Keratinocyte (primary cell): ENCODE measurements at regions not wholly inside any gene's neighbourhood (a gene's known extent, or its start where the extent isn't known, plus 50 kb on each side); places are given as distances from the start of the nearest gene placed in this dataset.

Experiments
- DNase-seq: peaks from one replicate; pipeline ENCODE4 v3.0.0-alpha.2; 2011; ENCODE audit warnings: low read depth, missing footprints, low spot score
- FAIRE-seq: peaks from 2 replicates; lab custom pipeline; 2011; peaks lifted over from hg19 to GRCh38; lab: Jason Lieb, UNC
- H2AFZ ChIP-seq: 2 replicates; pipeline ENCODE4 v1.6.0; 2012; ENCODE audit warnings: low read length, control low read depth, inconsistent platforms; ENCODE audit not compliant: control insufficient read depth
- H3K27ac ChIP-seq: 2 replicates; pipeline ENCODE4 v1.5.1; 2011; ENCODE audit warnings: low read length; ENCODE audit not compliant: control insufficient read depth, insufficient read depth
- H3K27me3 ChIP-seq: 3 replicates; pipeline ENCODE4 v1.6.0; 2011; ENCODE audit warnings: low read length; ENCODE audit not compliant: control insufficient read depth, insufficient read depth; ENCODE audit errors: extremely low read depth
- H3K36me3 ChIP-seq, 2 experiments: 2 replicates in 1 of 2; 3 replicates in 1 of 2; pipeline ENCODE4 v1.5.1; 2011; ENCODE audit warnings: low read length in 2 of 2, mild to moderate bottlenecking in 1 of 2; ENCODE audit not compliant: control insufficient read depth in 2 of 2, insufficient read depth in 2 of 2; ENCODE audit errors: extremely low read depth in 1 of 2
- H3K4me1 ChIP-seq: 3 replicates; pipeline ENCODE4 v1.5.1; 2011; ENCODE audit warnings: low read length; ENCODE audit not compliant: control insufficient read depth, insufficient read depth; ENCODE audit errors: extremely low read depth
- H3K4me2 ChIP-seq: 3 replicates; pipeline ENCODE4 v1.6.0; 2011; ENCODE audit warnings: low read depth, low read length; ENCODE audit not compliant: control insufficient read depth, insufficient read depth; ENCODE audit errors: extremely low read depth
- H3K4me3 ChIP-seq, 3 experiments: fragments of 200-600 bp in 1 of 3; sonication (generic) in 1 of 3; 2 replicates in 2 of 3; 3 replicates in 1 of 3; pipeline ENCODE4 v1.5.1; 2011 to 2016; ENCODE audit warnings: low read length in 3 of 3, mild to moderate bottlenecking in 3 of 3, control low read depth in 2 of 3, inconsistent platforms in 1 of 3, low read depth in 1 of 3, mixed read lengths in 1 of 3, mixed run types in 1 of 3, moderate library complexity in 1 of 3; ENCODE audit not compliant: control insufficient read depth in 2 of 3, insufficient read depth in 2 of 3; ENCODE audit errors: extremely low read depth in 1 of 3
- H3K79me2 ChIP-seq: 2 replicates; pipeline ENCODE4 v1.6.0; 2012; ENCODE audit warnings: low read length; ENCODE audit not compliant: control insufficient read depth, insufficient read depth
- H3K9ac ChIP-seq: 3 replicates; pipeline ENCODE4 v1.6.0; 2011; ENCODE audit warnings: low read length; ENCODE audit not compliant: control insufficient read depth, insufficient read depth; ENCODE audit errors: extremely low read depth
- H3K9me1 ChIP-seq: 3 replicates; pipeline ENCODE4 v1.6.0; 2011; ENCODE audit warnings: low read length; ENCODE audit not compliant: control insufficient read depth, insufficient read depth; ENCODE audit errors: extremely low read depth
- H3K9me3 ChIP-seq: 2 replicates; pipeline ENCODE4 v1.5.1; 2012; ENCODE audit warnings: low read depth, low read length; ENCODE audit not compliant: control insufficient read depth
- H4K20me1 ChIP-seq: 3 replicates; pipeline ENCODE4 v1.6.0; 2011; ENCODE audit warnings: low read length; ENCODE audit not compliant: control insufficient read depth, insufficient read depth; ENCODE audit errors: extremely low read depth
- EZH2 ChIP-seq: IDR thresholded peaks from one replicate; pipeline ENCODE4 v1.6.1; 2012; ENCODE audit warnings: inconsistent platforms, mild to moderate bottlenecking, low read length, moderate library complexity
- dilution Hi-C: fragments of 300-500 bp; cut with MboI; formaldehyde crosslinking; loops from one replicate; pipeline ENCODE4 v1.7.0; 2020; ENCODE audit warnings: low sequenced_read_pairs; ENCODE audit not compliant: extremely low pct_ligation_motif_present
- TF ChIP-seq, protein P1 (sequence below), 3 experiments: IDR thresholded peaks in 1 of 3; conservative IDR thresholded peaks in 1 of 3; optimal IDR thresholded peaks in 1 of 3; 2 replicates in 2 of 3; 3 replicates in 1 of 3; pipeline versions ENCODE3 to v1.5.1; 2011; ENCODE audit warnings: low read length in 3 of 3, mild to moderate bottlenecking in 3 of 3, moderate library complexity in 2 of 3, control low read depth in 1 of 3, inconsistent platforms in 1 of 3; ENCODE audit not compliant: insufficient read depth in 2 of 3; ENCODE audit errors: extremely low read depth in 1 of 3

DNA sequence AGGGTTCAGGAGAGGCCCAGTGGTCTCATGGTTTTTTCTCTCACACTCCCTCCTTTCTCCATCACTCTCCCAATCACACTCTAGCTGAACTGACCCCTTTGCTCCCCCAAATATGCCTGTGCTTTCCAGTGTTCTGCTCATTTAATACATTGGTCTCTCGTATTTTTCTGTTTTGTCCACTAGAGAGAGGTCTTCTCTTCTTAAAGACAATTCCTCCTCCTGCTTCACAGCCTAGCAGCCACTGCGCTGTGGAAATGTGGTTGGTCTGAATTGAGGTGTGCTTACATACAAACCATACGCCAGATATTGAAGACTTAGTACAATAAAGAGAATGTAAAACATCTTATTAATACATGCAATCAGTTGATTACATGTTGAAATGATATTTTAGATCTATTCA, 60.6 kb upstream of the XCR1 start:
- Histone ChIP-seq H3K9ac (no peak overlapping the region), H2AFZ (no peak overlapping the region), H3K27me3 (no peaks in the 10 kb centered on the region), H4K20me1 (no peaks in the 10 kb centered on the region), H3K36me3 (no peaks in the 10 kb centered on the region), H3K9me1 (no peaks in the 10 kb centered on the region), H3K79me2 (no peaks in the 10 kb centered on the region), H3K27ac (no peak overlapping the region), H3K4me1 (peaks cover 26% of the 10 kb centered on the region), H3K4me2 (no peak overlapping the region), H3K4me3 (no peak overlapping the region), H3K9me3 (no peaks in the 10 kb centered on the region)
- dilution Hi-C loops, result no loop called here
- FAIRE-seq (no peak), DNase-seq (no peak)
- no peak for TF ChIP-seq EZH2
- TF ChIP-seq, protein P1, sequence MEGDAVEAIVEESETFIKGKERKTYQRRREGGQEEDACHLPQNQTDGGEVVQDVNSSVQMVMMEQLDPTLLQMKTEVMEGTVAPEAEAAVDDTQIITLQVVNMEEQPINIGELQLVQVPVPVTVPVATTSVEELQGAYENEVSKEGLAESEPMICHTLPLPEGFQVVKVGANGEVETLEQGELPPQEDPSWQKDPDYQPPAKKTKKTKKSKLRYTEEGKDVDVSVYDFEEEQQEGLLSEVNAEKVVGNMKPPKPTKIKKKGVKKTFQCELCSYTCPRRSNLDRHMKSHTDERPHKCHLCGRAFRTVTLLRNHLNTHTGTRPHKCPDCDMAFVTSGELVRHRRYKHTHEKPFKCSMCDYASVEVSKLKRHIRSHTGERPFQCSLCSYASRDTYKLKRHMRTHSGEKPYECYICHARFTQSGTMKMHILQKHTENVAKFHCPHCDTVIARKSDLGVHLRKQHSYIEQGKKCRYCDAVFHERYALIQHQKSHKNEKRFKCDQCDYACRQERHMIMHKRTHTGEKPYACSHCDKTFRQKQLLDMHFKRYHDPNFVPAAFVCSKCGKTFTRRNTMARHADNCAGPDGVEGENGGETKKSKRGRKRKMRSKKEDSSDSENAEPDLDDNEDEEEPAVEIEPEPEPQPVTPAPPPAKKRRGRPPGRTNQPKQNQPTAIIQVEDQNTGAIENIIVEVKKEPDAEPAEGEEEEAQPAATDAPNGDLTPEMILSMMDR (optimal IDR thresholded peaks at IDR 0.05 in 1 of 3, IDR thresholded peaks at IDR 0.05 in 1 of 3, conservative IDR thresholded peaks at IDR 0.05 in 1 of 3; ENCODE audit: extremely low read depth in 1 of 3, insufficient read depth in 2 of 3, low read length in 3 of 3), result peak in 2 of 3 experiments; percentile 15 to 31

DNA sequence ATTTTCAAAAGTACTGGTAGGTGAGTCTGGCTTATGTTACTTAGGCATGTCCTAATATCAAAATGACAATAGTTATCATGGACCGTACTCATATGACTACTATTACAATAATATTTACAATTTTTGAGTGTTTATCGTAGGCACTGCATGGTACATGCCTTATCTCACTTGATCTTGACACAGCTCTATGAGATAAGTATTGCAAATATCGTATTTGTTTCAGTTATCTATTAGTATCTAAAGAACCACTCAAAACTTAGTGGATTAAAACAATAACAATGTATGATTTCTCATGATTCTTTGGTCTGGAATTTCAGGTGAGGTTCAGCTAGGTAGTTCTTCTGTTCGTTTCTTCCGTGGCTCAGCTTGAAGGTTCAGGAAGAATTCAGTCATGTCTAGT, 59.7 kb upstream of the XCR1 start:
- Histone ChIP-seq H3K9ac (no peak overlapping the region), H3K79me2 (no peaks in the 10 kb centered on the region), H3K36me3 (no peaks in the 10 kb centered on the region), H3K9me1 (no peaks in the 10 kb centered on the region), H4K20me1 (no peaks in the 10 kb centered on the region), H3K4me3 (no peak overlapping the region), H3K4me2 (no peak overlapping the region), H3K27ac (no peak overlapping the region), H3K27me3 (no peaks in the 10 kb centered on the region), H3K4me1 (peaks cover 34% of the 10 kb centered on the region), H2AFZ (no peak overlapping the region), H3K9me3 (no peaks in the 10 kb centered on the region)
- TF ChIP-seq, protein P1 (optimal IDR thresholded peaks at IDR 0.05 in 1 of 3, IDR thresholded peaks at IDR 0.05 in 1 of 3, conservative IDR thresholded peaks at IDR 0.05 in 1 of 3; ENCODE audit: extremely low read depth in 1 of 3, insufficient read depth in 2 of 3, low read length in 3 of 3), result no peak
- TF ChIP-seq EZH2, result no peak
- dilution Hi-C loops, result no loop called here
- no peak for FAIRE-seq
- DNase-seq, result no peak
